Activated naive CD4-positive, alpha-beta T cell treated with anti-CD3 and anti-CD28 coated beads, Interleukin-2, amount 50 U/mL, for 16 hours (primary cell): ENCODE measurements at regions not wholly inside any gene's neighbourhood (a gene's known extent, or its start where the extent isn't known, plus 50 kb on each side); places are given as distances from the start of the nearest gene placed in this dataset.
"Not testable (repeated sequence)": the region's sequence is repeated elsewhere in the genome, so short reads cannot be mapped to it uniquely, and the experiment has no call there.

Experiments
- DNase-seq: peaks from one replicate; pipeline ENCODE4 v3.0.0-alpha.2; 2020

DNA sequence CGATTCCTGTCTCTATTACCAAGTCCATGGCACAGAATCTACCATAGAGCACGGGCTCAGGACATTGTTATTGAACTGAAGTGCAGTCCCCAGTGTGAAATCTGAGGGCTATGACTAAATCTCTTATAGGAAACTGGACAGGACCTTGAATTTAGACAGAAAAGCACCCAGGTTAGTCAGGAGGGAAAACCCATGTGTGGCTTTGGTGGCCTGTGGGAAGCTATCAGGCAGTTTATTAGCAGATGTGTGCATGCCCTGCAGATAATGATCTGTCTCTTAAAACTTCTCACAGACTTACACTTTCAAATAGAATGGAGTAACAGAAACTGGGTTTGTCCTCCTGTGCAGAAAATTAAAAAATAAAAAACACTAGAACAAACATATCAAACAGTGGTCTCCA, 610.0 kb upstream of the RAB6C start:
- DNase-seq: no peak

DNA sequence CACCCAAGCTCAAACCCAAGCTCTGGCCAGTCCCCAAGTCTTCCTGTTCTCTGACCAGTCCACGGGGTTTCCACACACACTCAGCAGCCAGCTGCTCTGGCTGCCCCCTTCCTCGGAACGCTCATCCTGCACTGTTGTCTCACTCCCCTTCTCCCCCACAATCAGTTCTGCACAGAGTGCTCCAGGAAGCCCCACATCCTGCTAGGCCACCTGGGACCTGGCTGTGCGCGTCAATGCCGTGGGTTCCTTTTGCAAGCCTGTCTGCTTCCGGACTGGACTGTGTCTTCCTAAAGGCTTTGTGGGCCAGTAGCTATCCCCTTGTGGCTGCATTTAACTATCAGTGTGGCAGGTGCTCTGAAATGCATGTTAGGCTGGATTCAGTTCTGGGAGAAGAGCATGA, 605.0 kb upstream of the RAB6C start:
- DNase-seq: no peak

DNA sequence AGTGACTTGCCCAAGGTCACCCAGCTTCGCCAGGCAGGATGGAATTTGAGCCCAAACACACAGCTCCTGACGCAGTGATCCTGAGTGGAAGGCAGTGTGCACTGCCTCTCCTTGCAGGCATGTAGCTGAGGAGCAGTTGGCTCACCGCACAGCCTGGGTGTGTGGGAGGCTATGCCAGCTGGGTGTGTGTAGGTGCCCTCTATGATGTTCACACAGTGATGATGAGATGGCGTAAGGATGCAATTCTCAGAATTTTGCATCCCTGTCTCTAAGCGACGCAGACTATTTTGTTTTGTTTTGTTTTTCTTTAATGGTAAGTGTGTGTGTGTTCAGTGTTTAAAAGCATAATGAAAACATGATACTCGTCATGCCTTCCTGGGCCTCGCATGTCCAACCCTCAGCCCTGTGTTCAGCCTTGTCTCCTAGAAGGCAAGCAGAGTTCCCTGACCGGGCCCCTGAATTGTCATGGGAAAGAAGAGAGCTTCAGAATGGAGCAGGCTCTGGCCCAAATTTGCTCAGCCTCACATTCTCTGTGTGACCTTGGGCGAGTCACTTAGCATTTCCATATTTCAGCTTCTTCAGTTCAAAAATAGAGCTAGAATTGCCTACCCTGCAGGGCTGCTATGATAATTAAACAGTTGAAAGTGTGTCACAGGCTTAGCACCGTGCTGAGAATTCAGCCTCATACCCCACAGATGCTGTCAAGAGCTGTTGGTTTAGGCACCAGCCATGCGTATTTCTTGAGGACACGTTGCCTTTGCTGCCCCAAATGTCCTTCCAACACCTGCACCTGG, 603.6 kb upstream of the RAB6C start:
- no peak for DNase-seq

DNA sequence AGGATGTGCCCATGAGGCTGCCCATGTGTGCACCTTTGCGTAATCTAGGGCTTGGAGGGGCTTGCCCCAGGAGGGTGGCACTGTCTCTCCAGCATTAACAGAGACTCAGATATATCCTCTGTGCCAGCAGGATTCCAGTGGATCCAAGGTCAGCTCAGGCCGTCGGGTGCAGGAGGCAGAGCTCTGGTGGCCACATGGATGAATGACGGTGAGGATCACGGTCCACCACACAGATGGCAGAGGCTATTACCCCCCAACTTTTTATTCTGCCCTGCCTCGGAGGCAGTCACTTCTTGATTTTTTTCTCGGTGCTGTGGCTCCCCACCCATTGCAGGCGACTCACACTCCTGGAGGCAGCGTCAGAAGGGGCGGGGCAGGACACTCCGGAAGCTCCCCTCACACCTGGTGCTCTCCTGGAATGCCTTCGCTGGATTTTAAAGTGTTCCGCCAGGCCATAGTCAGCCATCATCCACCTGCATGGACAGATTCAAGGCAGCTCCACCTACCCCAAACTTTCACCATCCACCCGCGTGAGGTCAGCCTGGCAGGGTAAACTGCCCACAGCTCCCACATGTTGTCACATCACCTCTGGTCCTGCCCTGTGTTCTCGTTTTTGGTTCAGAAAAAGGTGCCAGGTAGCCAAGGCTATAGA, 602.9 kb upstream of the RAB6C start:
- no peak for DNase-seq

DNA sequence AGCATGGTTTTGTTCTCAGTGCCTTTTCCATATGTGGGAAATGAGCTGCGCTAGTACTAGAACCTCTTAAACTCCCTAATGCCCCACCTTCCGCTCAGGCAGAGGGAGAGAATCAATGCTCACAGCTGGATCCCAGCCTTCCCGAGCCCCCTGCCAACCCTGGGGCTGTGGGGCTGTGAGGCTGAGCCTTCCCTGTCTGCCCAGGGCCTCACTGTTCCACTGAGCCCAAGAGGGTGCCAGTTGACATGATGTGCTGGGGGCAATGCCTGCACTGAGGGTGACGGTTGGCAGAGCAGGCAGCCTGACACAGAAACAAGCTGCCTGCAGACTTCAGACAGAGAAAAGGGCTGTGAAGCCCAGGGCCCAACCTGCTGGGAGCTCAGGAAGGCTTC, 602.4 kb upstream of the RAB6C start:
- DNase-seq: no peak

DNA sequence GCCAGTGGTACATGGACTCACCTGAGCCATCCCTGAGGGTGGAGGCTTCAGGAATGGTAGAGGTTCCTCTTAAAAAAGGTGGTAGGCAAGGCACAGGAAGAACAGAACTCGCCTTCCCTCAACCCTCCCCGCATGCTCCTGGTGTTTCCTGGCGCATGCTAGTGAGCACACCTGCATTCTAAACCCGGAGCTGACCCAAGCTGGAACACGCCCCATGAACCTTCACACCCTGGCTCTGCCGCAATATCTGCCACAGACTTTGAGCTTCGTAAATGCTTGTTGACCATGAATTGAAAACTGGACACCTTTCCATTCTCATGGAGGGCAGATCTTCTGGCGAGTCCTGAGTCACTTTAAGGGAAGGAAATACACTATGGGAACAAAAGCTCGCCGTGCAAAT, 601.3 kb upstream of the RAB6C start:
- DNase-seq: no peak

DNA sequence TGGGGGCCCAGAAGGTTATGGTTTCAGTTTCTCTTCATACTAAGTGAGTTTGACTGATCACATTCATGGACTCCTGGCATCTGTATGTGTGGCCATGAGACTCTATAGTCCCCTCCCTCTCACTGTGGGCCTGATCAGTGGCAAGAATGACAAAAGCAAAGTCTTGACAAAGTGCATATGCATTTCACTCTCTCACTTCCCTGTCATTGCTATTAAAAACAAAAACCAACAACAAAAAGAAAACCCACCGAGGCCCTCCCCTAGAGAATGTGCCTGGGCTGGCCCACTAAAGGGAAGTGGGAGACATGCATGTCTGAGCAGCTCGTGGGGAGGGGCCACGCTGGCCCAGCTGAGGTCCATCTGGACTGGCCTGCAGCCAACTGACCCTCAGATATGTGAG, 600.1 kb upstream of the RAB6C start:
- DNase-seq: no peak

DNA sequence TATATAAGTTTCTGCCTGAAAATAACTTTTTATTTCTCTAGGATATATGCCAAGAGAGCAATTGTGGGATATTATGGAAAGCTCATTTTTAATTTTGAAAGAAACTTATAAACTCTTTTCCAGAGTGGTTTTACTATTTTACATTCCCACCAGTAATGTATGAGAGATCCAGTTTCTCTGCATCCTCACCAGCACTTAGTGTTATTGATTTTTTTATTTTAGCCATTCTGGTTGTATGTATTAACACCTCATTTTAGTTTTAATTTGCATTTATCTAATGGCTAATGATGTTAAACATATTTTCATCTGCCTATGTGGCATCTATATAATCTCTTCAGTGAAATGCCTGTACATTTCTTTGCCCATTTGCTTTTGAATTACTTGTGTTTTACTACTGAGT, 597.7 kb upstream of the RAB6C start:
- no peak for DNase-seq

DNA sequence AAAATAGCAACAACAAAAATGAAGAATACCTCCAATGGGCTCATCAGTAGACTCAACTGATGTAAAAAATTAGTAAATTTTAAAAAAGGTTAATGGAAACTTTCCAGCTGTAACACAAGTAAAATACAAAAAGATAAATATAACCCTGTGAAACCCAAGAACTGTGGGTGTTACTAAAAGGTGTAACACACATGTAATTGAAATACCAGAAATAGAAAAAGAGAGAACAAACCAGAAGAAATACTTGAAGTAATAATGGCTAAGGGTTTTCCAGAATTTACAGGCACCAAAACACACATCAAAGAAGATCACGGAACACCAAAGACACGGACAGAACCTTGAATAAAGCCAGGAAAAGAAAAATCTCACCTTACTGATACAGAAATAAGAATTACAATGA, 590.6 kb upstream of the RAB6C start:
- no peak for DNase-seq

DNA sequence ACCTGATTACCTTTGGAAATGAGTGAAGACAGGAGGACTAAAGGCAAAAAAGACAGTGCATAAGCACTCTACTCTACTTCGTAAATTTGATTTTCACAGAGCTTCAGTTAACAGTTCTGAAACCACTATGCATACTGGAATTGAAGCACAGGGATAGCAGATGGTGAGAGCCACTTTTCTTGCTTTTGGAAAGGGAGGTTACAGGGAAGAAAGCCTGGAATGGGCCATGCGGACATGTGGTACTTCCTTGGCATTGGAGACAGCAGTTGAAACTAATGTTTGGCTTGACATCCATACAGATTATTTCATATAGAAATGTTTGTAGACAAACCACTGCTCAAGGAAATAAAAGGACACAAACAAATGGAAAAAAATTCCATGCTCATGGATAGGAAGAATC, 585.6 kb upstream of the RAB6C start:
- DNase-seq: no peak

DNA sequence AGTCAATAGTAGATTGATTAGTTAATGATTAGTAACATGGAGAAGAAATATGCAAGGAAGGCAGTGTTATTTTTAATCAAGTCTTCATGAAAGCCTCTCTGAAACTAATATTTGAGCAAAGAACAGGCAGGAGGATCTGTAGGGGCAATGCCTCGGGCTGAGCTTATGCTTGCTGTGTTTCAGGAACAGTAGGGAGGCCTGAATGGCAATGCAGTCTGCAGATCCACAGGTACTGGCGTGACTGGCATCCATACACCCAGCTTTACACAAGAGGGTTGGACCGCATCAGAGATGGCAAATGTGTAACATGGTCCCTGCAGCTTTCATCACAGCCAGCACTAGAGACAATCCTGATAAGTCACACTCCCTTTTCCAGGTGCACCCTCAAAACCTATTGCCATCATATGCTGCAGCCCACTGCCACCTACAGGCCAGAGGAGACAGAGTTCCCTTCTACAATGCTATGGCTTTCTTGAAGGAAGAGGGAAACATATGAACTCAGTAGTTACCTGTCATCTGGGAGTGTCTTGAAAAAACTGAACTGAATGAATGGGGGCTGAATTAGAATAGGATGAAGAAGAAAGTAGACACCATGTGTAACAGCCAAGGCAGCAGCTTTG, 582.4 kb upstream of the RAB6C start:
- no peak for DNase-seq

DNA sequence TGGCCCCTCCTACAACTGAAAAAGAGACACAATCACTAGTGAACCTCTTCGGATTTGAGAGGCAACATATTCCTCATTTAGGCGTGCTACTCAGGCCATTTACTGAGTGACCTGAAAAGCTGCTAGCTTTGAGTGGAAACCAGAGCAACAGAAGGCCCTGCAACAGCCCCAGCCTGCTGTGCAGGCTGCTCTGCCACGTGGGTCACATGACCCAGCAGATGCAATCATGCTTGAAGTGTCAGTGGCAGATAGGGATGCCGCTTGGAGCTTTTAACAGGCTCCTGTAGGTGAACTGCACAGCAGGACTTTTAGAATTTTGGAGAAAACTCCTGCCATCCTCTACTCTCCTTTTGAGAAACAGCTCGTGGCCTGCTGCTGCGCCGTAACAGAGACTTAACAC, 578.6 kb upstream of the RAB6C start:
- no peak for DNase-seq

DNA sequence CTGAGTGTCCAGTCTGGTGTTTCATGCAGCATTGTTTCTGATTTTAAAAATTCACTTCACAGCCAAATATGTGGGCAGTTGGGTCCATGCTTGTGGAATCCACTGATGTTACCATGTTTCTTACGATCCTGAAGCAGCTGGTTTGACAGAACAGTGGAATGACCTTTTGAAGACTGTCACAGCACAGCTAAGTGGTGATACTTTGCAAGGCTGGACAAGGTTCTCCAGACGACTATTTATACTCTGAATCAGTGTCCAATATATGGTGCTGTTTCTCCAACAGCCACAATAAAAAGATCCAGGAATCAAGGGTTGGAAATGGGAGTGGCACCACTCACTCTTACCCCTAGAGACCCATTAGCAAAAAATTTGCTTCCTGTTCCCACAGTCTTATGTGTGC, 577.4 kb upstream of the RAB6C start:
- DNase-seq: no peak

DNA sequence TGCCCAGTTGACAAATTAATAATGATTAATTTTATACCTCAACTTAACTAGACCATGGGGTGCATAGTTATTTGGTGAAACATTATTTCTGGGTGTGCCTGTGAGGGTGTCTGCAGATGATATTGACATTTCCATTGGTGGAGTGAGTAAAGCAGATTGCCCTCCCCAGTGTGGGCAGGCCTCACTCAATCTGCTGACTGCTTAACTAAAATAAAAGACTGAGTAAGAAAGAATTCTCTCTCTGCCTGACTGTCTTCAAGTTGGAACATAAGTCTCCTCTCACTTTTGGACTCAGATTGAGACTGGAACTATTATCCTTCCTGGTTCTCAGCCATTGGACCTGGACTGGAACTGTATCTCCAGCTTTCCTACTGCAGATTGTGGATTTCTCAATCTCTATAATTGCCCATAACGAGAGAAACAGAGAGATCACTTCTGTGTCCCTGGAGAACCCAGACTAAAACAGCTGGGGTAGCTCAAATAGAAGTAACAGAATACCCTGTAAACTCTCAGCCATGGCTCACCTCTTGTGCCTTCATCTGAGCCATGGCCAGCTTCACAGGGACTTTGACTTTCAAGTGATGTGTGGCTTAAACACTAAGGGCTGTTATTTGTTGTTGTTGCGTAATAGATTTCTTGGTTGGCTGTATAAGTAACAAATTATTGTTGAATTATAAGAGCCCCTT, 575.3 kb upstream of the RAB6C start:
- no peak for DNase-seq

DNA sequence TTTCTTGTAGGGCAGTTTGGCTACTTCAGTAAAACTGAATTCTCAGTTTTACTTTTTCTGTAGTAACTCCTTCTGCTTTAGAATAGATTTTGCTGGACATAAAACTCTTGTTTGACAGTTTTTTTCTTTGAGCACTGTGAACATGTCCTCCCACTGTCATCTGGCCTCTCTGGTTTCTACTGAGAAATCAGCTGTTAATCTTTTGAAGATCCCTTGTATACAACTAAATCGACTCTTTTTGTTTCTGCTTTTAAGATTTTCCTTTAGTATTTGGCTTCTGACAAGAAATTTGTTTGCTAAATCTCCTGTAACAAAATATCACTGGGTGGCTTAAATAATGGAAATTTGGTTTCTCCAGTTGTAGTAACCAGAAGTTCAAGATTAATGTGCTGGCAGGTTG, 570.9 kb upstream of the RAB6C start:
- DNase-seq: no peak

DNA sequence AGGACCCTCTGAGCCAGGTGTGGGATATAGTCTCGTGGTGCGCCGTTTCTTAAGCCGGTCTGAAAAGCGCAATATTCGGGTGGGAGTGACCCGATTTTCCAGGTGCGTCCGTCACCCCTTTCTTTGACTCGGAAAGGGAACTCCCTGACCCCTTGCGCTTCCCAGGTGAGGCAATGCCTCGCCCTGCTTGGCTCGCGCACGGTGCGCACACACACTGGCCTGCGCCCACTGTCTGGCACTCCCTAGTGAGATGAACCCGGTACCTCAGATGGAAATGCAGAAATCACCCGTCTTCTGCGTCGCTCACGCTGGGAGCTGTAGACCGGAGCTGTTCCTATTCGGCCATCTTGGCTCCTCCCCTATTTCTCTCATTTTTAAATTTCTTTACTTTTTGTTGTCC, 562.4 kb upstream of the RAB6C start:
- DNase-seq: not testable (repeated sequence)

DNA sequence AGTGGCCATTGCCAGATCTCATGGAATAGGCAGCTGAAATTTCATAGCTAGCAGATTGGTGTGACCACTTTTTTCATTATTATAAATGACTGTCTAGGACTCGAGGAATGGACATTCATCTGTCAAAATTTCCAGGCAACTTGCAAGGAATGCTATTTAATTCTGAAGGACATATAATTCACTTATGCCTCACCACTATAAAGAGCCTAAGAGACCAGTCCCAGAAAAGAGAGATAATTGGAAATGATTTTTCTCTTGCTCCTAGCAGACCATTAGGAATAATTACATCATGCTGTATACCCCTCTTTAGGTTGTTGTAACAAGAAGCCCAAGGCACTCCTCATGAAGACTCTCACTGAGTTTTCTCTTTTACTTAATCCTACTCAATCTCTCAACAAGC, 557.4 kb upstream of the RAB6C start:
- DNase-seq: no peak

DNA sequence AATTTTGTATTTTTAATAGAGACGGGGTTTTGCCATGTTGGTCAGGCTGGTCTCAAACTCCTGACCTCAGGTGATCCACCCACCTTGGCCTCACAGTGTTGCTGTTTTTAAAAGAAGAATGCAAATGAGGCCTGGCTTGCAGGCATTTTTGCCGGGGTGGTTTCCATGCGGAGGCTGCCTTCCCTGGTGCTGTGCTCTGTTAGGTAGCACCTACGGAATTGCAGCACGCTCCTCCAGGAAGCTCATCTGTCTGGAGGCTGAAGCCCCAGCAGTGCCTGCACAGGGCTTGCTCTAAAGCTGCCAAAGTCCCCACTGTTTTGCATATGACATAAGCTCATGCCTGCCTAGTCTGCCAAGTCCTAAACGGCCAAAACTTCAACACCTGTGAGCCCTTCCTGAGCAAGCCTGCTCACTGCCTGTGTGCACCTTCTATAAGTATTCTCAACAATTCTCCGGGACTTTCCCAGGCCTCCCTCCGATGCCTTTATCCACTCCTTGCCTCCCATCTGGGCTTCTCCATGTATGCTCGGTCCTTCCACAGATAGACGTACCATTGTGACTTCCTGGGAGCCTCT, 551.3 kb upstream of the RAB6C start:
- no peak for DNase-seq

DNA sequence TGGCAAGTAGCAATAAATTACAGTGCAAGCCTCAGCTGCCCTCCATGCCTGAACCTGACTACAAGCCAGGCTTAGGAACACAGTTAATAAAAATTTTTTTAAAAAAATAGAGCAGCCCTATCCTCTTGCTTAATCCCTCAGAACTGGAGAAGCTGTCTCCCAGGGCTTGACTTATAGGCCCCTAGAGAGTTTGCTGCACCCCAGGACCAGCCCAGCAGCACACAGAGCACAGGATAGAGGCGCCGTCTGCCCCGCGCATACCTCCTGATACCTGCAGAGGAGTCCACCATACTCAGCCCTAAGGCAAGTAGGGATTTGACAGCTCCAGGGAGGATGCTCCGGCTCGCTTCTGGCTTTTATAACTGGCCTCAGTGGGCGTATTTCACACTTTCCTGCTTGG, 548.6 kb upstream of the RAB6C start:
- DNase-seq: no peak

DNA sequence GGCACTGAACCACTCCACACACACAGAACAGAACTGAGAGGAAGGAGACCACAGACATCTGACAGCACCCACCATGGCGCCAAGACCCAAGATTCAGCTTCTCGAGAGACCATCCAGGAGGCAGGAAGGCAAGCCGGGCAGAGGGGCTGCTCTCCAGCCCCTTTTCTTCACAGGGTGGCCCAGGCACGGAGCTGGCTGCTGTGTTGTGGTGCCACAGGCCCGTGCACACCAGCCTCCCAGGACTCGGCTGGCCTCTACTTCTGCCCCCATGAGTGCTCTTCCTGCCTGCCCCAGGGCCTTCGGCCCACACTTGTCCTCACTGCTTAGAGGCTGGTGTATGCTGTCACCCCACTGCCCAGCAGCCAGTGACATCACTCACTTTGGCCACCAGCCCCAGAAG, 547.6 kb upstream of the RAB6C start:
- no peak for DNase-seq

DNA sequence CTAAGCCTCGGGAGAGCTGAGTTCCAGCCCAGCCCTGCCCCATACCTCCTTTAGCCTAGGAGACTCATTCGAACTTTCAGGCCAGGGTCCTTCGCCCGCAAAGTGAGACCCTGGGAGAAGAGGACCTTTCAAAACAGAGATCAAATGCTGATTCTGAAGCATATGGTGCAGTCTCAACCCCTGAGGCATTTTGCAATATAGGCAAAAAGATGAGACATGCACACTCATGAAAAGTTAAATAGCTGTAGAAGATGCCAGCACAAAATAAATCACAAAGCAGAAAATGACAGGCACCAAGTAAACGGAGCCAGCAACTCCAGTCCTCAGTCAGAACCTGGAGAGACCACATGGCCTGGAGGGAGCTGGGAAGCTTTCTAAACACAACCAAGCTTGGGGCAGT, 542.7 kb upstream of the RAB6C start:
- no peak for DNase-seq

DNA sequence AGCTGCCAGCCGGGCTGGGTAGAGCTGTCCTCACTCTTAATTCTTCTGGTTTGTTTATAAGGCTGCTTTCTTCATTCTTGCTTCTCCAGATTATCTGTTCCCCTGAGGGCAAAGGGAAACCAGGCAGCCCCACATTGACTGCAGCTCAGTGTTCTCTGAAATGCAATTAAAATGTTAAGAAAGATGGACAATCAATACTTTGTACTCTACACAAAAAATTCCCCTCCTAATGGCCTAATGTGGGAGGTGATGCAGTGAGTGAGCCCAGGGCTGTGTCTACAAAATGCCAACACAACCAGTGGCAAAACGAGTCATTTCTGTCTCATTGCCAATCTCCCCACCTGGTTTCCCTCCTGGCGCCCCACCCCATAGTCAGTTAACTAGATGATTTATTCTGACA, 541.7 kb upstream of the RAB6C start:
- DNase-seq: no peak

DNA sequence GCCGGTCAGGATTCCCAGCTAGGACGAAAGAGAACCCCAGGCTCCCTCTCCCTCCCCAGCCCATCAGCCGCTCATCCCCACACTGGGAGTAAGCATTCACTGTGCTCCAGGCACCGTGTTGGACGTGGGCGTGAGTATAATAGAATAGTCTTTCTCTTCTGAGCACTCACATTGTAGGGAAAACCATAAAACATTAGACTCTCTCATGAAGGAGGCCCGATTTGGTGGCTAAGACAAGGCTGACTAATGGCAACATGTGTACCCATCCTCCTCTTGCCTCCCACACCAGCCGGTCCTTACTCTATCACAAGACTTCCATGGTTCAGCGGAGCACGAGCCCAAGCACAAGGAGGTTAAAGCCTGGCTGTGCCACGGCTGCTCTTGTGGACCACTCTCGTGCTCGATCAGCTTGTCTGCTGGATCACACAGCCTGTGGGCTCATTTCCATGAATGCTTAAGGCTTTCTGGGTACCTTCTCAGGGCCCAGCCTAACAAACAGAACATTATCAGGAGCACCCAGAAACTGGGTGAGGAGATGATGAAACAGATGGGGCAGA, 540.9 kb upstream of the RAB6C start:
- DNase-seq: no peak
